ENCODE measurements at regions not wholly inside any gene's neighbourhood (a gene's known extent, or its start where the extent isn't known, plus 50 kb on each side); places are given as distances from the start of the nearest gene placed in this dataset.

GRCh38 chr22:47686594-47687345 lies 924.3 kb downstream of the TBC1D22A start:
- DNase-seq (ENCODE audit: low spot score), result no peak

- no peak for DNase-seq (ENCODE audit: low spot score)
Measured at GRCh38 chr22:47681411-47682165, 919.1 kb downstream of the TBC1D22A start.

DNA sequence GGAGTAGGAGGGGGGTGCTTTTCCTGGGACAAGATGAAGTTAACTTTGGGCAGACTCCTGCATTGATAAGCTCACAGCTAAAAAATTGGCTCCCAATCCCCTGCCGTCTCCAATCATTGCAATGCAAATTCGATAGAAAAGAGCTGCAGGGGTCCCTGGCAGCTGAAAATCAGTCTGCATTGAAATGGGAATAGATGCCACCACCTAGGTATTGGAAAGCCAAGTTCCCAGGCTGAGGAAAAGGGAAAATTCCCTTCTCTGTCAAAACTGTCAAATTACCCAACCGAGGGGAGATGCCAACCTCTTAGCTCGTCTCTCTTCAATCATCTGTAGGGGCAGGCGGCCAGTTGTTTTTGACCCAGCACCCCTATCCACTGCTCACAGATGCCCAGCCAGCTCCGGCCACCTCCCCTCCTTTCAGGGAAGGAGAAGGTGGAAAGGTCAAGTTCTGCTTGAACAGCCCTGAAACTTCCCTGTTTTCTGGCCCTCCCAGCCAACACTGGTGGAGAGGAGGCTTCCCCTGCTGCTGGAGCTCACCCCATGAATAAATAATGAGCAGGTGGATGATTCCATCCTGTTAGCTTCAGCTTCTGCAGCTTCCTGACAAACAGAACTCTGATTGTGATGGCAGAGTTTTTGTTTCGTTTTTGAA lies 916.3 kb downstream of the TBC1D22A start:
- no peak for DNase-seq (ENCODE audit: low spot score)

GRCh38 chr22:47678048-47678447 lies 915.6 kb downstream of the TBC1D22A start:
- no peak for DNase-seq (ENCODE audit: low spot score)

- no peak for DNase-seq (ENCODE audit: low spot score)
Measured at GRCh38 chr22:47676685-47677084, 914.2 kb downstream of the TBC1D22A start.

DNA sequence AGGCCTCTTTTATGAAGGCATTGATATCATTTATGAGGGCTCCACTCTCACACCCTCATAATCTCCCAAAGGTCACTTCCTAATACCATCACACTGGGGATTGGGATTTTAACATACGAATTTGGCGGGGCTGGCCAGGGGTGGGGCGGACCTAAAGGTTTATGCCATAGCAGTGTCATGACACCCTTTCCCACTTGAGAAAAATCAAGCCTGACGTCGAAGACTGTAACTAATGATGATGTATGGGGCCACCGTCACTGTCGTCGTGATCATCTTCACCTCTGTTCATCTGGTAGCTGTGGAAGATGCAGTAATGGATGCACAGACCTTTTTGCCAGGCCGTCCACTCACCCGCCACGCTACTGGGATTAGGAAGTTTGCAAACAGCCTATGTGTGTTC lies 912.1 kb downstream of the TBC1D22A start:
- no peak for DNase-seq (ENCODE audit: low spot score)

DNA sequence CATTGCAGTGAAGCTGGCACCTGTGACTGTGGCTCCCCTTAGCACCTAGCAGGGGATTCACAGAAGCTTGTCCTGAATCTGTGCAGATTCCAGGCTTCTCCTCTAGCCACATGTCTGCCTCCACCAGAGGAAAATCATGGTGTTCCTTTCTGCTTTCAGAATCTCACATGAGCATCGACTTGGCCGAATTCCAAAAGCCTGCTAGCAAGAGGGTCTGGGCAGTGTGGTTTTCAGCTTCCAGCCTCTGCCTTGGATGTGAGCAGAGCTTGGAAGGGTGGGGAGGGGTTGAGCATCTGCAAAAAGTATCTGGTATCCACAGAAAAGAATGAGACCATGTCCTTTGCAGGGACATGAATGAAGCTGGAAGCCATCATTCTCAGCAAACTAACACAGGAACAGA lies 911.1 kb downstream of the TBC1D22A start:
- DNase-seq (ENCODE audit: low spot score), result peak; percentile 54

- DNase-seq (ENCODE audit: low spot score), result no peak
Measured at GRCh38 chr22:47672526-47672925, 910.1 kb downstream of the TBC1D22A start.

GRCh38 chr22:47665151-47665550 lies 902.7 kb downstream of the TBC1D22A start:
- no peak for DNase-seq (ENCODE audit: low spot score)

DNA sequence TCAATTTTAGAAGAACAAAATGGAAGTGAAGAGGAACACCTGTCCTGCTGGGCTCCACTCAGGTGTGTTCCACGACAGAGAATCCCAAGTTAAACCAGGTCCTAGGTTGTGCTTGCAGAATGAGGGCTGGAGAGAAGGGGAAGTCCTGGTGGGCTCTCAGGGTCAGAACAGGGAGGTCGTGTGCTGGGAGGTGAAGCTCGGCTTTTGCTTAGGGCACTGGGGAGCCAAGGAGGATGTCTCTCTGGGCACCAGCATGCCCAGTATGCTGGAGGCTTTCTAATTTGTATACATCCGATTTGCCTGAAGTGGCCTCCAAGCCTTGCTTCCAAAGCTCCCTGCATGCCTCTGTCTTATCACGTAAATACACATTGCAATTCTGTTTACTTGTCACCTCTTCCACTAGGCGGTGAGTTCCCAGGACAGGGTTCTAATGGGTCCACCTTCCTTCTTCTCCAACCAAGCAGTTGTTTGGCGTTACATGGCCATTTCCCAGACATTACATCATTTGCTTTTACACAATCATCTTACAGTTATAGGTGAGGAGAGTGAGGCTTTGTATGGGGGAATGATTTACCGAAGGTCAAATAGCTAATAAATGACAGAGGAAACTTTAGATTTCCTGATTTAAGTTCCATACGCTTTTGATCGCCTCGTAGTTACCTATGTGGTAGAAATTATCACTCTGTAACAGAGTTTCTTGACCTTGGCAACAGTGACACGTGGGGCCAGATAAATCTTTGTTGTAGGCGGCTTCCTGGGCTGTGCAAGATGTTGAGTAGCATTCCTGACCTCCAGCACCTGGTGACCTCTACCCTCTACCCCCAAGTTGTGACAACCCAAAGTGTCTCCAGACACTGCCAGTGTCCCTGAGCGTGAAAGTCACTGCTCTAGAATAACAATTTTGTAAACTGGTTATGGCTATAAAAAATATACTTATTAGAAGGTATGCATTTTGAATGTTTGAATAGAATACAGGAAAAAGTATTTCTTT lies 901.5 kb downstream of the TBC1D22A start:
- no peak for DNase-seq (ENCODE audit: low spot score)

GRCh38 chr22:47659467-47660223 lies 897.2 kb downstream of the TBC1D22A start:
- DNase-seq (ENCODE audit: low spot score), result peak; percentile 61

GRCh38 chr22:47658182-47658581 lies 895.7 kb downstream of the TBC1D22A start:
- DNase-seq (ENCODE audit: low spot score), result no peak

DNA sequence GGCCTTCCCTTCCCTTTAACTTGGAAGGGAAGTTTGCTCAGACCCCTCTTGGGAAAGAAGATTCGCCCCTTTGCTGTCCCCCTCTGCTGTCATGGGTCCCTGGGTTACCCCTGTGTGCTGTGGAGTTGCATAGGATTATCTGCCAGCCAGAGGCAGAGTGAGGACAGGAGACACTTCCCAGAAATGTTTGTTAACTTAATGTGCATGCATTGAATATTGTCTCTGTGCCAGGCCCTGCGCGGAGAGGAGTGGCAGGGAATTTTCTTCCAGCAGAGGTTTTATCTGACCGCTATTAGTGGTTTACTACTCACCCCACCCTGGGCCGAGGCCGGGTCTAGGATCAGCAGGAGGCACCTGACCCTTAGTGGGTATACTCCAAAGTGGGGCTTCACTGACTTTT lies 894.8 kb downstream of the TBC1D22A start:
- peak; percentile 68 for DNase-seq (ENCODE audit: low spot score)

DNA sequence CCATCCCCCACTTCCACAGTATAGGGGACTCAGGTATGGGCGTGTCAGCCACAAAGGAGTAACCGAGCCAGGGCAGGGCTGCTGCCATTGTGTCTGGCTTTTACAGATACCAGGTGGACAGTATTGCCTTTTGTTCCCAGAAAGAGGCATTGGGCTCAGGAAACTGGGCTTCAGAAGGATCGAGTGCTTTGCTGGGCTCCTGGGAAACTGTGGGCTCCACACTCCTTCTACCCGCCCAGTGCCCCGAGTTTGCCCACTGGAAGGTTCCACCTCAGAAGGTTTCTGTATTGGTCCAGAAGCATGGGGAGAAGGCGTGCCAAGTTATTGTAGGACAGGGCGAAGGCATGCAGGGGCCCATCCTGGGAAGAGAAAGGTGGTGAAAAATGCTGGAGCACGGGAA lies 894.4 kb downstream of the TBC1D22A start:
- no peak for DNase-seq (ENCODE audit: low spot score)

- DNase-seq (ENCODE audit: low spot score), result no peak
Measured at GRCh38 chr22:47655930-47656329, 893.5 kb downstream of the TBC1D22A start.

DNA sequence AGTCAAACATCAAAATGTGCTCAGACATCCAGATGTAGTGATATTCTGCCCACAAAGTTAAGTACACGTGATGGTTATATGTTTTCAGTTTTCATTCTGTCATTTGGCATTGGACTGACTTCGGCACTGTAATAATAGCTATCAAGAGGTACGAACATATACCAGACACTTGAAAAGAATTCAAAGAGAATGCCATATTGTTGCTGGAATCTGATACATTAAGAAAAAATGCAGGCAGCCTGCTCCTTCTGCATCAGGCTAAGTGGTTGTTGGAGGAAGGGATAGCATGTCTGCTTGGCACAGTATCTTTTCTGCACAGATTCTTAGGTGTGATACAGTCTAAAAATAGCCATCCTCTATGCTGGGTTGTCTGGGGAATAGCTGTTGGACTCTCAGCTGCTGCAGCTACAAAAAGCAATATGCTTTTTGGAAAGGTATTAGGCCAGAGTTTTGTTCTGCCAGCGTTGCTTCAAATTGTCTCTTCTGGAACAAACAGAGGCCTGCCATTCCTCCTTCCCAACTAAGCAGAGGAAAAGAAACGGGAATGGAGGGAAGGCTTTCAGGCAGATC lies 892.6 kb downstream of the TBC1D22A start:
- DNase-seq (ENCODE audit: low spot score), result peak; percentile 69

DNA sequence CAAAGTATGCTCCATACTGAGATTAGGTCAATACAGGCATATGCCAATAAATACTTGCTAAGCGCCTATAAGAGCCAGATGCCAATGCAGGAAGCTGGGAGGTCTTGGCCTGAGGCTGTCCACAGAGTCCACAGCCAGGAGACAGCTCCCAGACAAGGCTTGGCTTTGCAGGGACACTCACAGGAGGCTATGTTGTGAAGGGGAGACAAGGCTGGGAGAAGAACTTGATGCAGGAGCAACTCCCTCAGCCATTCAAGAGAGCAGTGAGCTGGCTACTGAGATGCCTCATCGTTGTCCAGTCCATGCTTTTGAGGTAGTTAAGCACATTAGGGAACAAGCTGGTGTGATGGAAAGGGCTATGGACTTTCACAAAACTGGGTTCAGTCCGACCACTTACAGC lies 891.5 kb downstream of the TBC1D22A start:
- DNase-seq (ENCODE audit: low spot score), result no peak

- no peak for DNase-seq (ENCODE audit: low spot score)
Measured at GRCh38 chr22:47651216-47651987, 889.0 kb downstream of the TBC1D22A start.

DNA sequence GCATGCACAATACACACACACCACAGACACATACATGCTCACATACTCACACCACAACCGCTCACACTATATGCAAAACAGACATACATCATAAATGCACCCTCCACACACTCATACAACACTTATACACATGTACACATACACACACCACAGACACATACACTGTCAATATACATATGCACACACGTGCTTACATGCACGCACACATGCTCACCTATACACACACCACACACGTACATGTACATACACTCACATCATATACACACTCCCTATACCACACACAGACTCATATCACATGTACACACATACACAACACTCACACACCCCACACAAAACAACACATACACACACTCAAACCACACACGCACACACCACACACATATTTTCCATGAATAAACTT lies 885.3 kb downstream of the TBC1D22A start:
- no peak for DNase-seq (ENCODE audit: low spot score)

DNA sequence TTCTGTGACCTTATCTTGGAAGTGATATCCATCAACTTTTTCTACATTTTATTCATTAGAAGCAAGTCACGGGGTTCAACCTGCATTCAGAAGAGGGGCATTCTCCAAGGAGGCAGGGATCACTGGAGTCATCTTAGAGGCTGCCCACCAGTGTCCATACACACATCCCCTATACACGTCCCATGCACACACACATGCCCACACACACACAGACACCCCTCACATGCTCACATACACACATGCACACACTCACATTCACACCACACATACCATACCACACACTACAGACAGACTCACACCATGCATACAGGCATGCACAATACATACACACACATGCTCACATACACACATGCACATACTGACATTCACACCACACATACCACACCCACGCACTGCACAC lies 884.7 kb downstream of the TBC1D22A start:
- no peak for DNase-seq (ENCODE audit: low spot score)

Measured in umbilical cord (tissue), 1 donor.